Activated CD4-positive, alpha-beta T cell treated with anti-CD3 and anti-CD28 coated beads, Interleukin-2, Interleukin-6, amounts not matched to agents 100 ng/mL and 50 ng/mL, durations not matched to agents 16 hours and 8 hours (primary cell): ENCODE measurements at regions not wholly inside any gene's neighbourhood (a gene's known extent, or its start where the extent isn't known, plus 50 kb on each side); places are given as distances from the start of the nearest gene placed in this dataset.

ENCODE experiments used
- DNase-seq: peaks from one replicate; pipeline ENCODE4 v3.0.0-alpha.2; 2020

- DNase-seq: no peak
These were observed 190.3 kb upstream of the CRY1 start for GRCh38 chr12:107283652-107284051.

DNA sequence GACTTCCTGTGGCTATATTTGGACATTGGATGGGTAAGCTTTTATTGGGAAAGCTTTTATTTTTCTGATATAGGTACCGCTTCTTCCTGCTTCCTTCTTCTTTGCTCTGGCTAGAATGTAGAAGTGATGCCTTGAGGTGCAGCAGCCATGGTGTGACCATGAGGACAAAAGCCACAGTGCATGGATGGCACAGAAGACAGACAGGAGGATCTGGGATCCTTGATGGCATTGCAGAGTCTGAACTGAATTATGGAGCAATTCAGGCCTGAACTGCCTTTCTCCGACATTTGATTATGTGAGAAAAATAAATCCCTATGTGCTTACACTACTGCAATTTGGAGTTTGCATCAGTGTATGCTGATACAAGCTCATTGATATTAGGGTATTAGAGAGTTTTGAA is 191.3 kb upstream of the CRY1 start:
- DNase-seq: no peak

DNA sequence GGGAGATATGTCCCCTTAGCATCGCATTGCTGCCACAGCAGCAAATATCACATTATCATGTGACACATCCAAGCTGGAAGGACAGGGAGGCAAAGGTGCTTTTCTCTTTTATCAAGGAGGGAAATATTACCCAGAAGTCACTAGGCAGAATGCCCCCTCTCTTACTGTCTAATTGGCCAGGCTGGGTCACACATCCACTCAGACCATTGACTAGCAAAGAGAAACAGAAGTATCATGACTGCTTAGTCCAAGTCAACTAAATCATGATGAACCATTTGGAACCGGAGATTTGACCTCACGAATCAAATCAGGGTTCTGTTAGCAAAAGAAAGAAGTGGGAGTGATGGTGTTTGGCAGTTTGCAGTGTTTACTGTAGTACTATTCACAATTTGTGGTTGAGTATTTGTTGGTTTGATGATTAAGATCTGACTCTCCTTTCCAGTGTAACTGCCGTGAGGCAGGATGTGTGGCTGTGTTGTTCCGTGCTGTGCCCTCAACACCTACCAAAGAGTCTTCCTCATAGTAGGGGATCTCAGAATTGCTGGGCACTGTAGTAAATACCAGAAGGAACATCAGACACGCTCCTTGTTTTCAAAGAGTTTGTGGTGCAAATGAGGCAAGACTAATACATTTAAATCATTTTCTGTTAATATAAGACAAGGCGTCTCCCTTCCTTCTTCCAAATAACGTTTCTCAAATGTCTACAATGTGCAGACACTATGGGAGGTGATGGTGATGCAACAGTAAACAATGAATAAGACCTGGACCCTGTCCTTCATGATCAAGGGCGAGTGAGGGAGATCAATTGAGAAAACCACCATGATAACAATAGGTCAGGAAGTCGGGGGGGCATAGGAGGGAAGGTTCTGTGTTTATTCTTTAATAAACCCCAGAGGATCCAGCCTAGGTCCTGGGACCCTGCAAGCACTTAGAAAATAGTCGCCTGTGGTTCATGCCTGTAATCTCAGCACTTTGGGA is 194.4 kb upstream of the CRY1 start:
- DNase-seq: peak; percentile 87

DNA sequence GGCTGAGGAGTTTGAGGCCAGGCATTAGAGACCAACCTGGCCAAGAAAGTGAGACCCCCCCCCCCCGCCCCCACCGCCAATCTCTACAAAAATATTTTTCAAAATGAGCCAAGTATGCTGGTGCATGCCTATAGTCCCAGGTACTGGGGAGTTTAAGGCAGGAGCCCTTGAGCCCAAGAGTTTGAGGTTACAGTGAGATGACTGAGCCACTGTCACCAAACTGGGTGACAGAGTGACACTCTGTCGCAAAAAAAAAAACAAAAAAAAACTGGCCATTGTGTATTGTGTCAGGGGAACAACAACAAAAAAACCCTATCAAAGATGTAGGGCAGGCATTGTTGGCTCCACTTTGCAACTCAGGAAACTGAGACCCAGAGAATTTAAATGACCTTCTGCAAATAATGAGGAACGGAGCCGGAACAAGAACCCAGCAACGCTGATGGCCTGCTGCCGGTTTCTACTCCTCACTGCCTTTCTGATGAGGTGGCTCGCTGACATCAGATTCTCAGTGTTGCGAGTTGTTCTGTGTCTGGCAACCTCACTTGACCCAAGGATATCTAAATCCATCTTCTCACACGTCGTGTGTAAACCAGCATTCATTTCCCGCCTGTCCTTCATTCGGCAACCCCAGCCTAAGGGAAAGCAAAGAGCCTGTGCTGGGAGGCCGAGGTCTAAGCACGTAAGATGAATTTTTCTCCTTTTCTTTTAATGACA is 195.2 kb upstream of the CRY1 start:
- DNase-seq: peak; percentile 38

DNA sequence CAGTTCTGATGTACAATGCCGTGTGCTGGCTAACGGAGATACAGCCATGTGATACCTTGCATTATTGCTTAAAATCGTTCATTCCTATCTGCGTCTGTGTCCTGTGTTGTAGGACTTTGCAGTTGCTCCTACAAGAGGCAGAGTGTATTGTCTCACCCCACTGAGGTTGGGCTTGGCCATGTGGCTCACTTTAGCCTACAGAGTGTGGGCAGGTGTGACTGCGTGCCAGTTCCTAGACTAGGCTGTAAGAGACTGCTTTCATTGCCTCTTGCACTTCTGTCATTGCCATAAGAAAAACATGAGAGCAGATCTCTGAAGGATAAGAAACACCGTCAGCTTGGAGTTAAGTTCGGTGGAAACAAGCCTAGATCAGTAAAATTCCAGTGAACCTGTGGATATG is 197.7 kb upstream of the CRY1 start:
- no peak for DNase-seq

- no peak for DNase-seq
These were observed 203.3 kb upstream of the CRY1 start for GRCh38 chr12:107296681-107297089.

DNA sequence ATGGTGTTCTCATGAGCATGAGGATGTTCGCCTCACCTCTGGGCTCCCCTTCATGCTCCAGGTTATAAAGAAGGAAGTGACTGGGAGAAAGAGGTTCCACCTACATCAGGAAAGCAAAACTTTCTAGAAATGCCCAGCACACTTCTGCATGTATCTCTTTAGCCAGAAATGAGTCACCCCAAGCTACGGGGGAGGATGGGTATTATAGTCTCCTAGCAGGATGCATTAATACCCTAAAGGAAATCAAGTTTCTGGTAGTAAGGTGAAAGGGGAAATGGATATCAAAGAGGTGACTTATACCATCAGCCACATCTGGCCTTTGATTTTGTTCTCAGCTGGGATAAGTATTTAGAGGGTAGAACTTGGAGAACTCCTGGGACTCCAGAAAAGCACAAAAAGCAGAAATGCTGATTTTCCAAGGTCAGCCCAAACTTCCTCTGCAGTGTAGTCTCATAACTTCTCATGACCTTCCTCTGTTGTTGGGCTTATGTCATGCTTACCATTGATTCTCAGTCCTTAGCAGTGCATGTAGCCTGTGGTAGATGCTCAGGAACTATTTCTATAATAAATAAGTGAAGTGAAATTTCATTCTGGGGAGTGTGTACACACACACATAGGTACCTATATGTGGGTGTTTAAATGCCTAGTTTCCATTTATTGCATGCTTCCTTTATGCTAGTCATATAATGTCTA is 209.4 kb upstream of the CRY1 start:
- no peak for DNase-seq

DNA sequence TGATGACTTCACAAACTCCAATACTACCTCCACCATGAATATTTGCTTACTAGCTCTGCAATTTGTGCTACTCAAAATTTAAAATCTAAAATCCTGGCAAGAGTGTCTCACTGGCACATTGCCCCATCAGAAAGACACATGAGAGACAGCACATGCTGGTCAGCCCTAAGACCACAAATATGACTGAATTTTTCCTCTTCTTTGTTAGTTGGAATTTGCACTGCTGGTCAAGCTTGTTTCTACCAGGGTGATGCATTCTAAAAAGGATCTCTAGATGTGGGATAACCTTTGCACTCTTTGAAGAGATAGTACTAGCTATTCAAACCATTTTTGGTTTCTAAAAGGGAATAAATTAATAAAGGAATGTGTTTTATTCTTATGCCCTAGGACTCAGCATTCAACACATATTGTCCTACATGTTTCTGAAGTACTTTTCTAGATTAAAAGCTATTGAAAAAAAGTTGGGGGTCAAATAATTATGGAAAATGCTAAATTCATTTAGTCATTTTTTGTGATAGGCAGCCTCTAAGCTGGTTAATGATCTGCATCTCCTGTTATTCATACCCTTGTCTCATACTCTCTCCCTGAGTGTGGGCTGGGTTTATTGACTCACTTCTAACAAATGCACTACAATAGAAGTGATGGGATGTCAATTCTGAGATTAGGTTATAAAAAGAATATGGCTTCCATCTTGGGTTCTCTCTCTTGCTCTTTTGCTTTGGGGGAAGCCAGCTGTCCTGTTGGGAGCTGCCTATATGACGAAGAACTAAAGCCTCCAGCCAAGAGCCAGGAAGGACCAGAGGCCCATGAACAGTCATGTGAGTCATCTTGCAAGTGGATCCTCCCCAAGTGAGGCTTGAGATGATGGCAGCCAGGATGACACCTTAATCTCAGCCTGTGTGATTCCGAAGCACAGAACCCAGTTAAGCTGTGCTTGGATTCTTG is 211.5 kb upstream of the CRY1 start:
- no peak for DNase-seq

GRCh38 chr12:107306141-107306659 is 212.9 kb upstream of the CRY1 start:
- no peak for DNase-seq

GRCh38 chr12:107308310-107308709 is 215.0 kb upstream of the CRY1 start:
- no peak for DNase-seq

DNA sequence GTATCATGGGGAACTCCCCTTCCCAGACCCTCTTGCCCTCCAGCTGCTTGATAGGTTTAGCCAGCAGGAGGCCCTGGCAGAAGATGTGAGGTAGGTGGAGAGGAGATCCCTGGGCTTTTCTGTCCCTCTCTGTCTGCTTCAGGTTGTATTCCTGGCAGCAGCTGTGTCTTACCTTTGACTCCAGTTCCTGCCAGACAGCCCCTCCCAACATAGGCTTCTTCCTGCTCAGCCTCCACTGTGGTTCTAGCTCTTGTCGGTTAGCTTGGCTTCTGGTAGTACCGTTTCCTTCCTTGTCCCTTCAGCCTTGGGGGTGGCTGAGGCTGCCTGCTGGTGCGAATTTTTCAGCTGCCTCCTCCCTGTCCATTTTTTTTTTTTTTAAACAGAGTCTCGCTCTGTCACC is 215.7 kb upstream of the CRY1 start:
- DNase-seq: peak; percentile 34

GRCh38 chr12:107310621-107311020 is 217.3 kb upstream of the CRY1 start:
- DNase-seq: no peak

DNA sequence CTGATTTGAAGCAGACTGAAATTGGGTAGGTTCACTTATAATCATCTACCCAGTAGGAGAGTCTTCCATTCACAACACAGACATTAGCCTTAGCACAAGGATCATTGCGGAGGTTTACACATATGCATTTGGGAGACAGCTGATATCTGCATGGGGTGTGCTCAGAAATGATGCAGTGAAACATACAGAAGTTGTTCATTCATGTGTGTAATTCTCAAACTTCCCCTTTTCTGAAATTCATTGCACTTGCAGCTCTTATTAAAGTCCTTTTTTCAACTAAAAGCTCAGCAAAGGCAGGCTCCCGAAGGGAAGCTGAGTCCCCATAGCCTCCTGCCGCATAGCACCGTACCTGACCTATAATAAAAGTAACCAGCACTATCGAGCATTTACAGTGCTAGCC is 218.3 kb upstream of the CRY1 start:
- DNase-seq: no peak

- peak; percentile 80 for DNase-seq
These were observed 224.6 kb upstream of the CRY1 start for GRCh38 chr12:107317751-107318555.

GRCh38 chr12:107318556-107318805 is 225.1 kb upstream of the CRY1 start:
- no peak for DNase-seq

DNA sequence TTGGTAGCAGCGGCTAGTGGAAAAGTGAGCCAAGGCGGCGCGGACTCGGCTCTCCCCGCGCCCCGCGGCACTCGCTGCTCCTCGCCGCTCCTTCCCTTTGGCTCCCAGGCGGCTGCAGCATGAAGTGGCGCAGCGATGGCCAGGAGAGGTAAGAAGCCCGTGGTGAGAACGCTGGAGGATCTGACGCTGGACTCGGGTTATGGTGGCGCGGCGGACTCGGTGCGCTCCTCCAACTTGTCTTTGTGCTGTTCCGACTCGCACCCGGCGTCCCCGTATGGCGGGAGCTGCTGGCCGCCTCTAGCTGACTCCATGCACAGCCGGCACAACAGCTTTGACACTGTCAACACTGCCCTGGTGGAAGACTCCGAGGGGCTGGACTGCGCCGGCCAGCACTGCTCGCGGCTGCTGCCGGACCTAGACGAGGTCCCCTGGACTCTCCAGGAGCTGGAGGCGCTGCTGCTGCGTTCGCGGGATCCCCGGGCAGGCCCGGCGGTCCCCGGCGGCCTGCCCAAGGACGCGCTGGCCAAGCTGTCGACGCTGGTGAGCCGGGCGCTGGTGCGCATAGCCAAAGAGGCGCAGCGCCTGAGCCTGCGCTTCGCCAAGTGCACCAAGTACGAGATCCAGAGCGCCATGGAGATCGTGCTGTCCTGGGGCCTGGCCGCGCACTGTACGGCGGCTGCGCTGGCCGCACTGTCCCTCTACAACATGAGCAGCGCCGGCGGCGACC is 225.6 kb upstream of the CRY1 start:
- DNase-seq: peak; percentile 12

GRCh38 chr12:107319533-107320032 is 226.2 kb upstream of the CRY1 start:
- DNase-seq: peak; percentile 8

DNA sequence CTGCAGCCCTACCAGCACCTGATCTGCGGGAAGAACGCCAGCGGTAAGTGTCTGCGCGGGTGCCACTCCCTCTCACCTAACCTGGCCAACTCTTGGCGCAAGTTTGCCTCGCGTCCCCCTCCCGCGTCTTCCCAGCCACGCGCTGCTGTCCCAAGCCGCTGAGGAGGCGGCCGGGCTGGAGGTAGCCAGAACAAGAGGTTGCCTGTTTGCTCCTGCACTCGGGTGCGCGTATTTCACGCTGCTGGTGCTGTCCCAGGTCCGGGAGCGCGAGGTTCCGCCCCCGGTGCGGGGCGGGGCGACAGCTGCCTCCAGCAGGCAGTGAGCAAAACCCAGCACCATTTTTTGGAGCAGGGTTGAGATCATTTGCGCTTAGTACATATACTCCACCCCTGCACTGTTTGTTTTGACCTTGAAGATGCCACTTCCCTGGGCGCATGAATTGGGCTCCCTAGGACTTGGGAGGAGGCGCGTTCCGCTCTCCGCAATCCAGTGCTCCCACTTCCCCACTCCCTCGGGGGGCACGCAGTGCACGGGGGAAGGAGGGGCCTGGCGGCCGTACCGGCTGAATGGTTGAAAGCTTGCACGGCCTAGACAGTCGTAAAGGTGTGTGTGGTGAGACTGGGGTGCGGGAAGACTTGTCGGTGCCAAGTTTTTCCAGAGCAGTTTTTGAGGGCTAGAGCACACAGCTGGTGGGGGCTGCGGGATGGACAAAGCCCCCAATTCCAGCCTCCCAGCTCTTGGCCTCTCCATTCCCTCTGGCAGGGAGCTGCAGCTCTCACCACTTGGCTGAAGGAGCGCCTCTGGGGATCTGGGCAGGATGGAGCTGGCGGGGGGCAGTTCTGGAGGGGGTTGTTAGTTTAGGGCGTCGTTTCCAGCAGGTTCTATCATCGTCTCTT is 226.9 kb upstream of the CRY1 start:
- peak; percentile 79 for DNase-seq

DNA sequence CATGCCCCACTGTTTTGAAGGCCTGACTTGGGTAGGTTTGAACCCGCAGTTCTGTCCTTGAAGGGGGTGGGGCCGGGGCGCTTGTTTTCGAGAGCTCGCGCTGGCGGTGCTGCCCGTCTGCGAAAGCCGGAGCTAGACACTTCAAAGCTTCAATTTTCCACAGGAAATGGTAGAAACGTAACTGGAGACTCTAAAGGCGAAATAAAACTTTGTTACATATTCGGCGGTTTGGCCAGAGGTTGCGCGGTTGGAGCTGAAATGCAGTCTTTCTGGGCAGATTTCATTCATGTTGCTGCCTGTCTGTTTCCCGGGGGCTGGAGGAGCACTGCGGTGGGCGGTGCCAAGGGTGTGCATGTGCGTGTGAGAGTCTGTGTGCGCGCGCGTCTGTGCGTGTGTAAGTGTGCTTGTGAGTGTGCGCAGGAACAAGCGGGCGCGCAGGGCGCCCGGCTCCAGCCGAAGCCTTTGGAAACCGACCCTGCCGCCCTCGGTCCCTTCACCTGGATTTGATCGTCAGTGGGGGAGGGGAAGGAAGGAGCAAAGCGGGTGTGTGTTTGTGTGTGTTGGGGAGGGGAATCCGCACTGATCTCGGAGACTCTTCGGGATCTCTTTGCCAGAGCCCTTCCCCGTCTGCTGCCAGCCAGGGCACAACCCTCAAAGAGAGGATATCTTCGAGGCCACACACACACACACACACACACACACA is 227.7 kb upstream of the CRY1 start:
- DNase-seq: peak; percentile 77
